Left ventricle myocardium superior (tissue), 1 donor: ENCODE measurements at regions not wholly inside any gene's neighbourhood (a gene's known extent, or its start where the extent isn't known, plus 50 kb on each side); places are given as distances from the start of the nearest gene placed in this dataset.

Source experiments
- ATAC-seq: fragments of 200-7000 bp; cut with Tn5 transposase; one replicate; pipeline ENCODE4 v1.9.1; 2020; ENCODE audit warnings: mild to moderate bottlenecking, moderate library complexity
- DNase-seq: peaks from one replicate; pipeline ENCODE4 v3.0.0-alpha.2; 2020
- intact Hi-C: fragments of 100-400 bp; cut with micrococcal nuclease; formaldehyde crosslinking; loops from one replicate; pipeline ENCODE4 v1.11.0; 2022
- donor health status: DM: no; HTN: yes; CAD: no; lungs with severe emphysema.

DNA sequence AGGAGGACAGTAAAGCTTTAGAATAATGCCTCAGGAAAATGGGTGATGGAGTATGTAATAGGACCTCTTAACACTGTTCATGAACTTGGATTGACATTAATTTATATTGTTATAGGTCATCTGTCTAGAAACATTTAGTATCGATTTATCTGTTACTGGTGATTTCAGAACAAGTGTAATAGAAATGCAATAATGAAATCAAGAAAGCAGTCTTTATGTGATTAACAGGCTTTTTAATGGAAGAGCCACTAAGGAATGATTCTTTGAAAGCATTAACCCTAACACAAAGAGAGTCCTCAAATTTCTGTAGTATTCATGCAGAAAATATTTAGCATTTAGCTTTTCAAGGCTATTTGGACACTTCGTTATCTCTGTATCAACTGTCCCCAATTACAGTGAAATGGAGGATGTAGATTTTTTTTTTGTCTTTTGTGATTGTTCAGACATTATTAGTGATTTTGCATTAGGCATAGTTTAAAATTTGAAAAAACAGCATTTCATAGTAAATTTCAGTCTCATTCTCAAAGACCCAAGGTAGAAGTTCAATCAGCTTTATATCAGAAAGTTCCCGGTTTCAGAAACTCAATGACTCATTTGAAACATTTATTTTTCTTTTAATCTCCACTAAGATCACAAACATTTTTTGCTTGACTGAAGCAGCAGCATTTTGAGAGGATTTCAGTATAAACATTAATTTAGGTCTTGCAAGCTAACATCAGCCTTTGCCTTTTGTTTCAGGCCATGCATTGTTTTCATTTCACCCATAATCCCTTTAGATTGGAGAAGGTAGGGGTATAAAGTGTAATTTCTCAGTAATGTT is 56.3 kb downstream of the AGTR2 start:
- ATAC-seq (no peak), DNase-seq (no peak)
- intact Hi-C loops: no loop called here

DNA sequence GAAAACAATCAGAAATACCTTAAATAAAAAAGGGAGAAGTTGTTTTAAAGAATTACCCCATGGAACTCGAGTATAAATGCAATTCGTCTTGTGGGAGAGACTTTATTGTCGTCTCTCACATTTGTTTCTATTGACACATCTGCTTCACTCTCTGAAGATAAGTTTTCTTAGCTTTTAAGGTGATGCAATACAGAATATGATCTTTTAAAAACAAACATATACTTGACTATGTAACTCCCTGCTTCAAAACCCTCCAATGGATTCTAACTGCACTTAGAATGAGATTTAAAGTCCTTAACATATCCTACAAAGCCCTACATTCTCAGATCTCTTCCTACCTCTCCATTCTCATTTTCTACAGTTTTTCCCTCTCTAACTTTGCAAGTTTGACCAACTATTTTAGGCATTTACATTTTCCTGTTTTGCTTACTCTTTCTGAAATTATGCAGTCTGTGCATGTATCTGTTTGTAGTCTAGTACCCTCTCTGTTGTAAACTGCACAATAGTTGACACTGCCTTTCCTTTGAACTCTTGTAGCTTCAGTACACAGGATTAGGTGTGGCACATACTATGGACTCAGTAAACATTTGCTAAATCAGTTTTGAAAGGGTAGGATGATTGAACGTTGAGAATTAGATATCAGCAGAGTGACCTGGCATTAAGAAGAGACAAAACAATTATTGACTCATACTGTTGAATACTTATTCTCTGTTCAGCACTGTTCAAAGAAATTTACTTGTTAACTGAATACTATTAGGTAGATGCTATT is 59.8 kb downstream of the AGTR2 start:
- DNase-seq: no peak
- no peak for ATAC-seq
- intact Hi-C loops: no loop called here

DNA sequence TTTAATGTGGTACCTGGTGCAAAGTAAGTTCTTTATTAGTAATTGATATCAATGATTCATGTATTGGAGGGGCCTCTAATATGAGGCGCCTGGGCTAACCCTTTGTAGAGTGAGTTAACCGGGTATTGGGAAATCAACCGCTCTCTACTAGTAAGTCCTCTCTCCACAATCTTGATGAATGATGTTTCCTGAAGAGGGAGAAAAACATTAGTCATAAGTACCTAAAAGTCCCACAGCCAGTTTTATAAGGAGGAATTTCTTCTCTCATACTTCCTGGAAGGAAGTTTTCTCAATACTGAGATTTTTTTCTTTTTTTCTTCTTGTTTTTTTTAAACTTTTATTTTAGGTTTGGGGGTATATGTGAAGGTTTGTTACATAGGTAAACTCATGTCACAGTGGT is 62.3 kb downstream of the AGTR2 start:
- intact Hi-C loops: no loop called here
- no peak for ATAC-seq
- DNase-seq: no peak

GRCh38 chrX:116236666-116237065 is 66.1 kb downstream of the AGTR2 start:
- ATAC-seq (no peak), DNase-seq (no peak)
- intact Hi-C loops: no loop called here

DNA sequence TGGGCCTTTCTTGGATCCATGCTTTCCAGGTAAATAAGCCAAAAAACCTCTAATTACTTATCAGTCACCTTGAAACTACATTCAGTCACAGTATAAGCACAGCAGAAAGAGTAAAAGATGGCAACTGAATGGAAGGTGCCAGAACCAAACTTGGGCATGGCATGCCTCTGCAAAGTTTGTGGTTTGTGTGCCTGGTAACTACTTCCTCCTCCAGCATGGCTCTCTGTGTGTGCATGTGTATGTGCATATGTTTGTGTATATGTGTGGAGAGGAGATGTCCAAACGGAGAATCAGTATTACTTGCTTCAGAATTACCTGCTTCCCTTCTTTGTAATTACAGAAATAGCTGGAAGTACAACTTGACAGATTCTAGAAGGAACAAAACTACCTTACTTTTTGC is 67.5 kb downstream of the AGTR2 start:
- DNase-seq: no peak
- no peak for ATAC-seq
- intact Hi-C loops: no loop called here

DNA sequence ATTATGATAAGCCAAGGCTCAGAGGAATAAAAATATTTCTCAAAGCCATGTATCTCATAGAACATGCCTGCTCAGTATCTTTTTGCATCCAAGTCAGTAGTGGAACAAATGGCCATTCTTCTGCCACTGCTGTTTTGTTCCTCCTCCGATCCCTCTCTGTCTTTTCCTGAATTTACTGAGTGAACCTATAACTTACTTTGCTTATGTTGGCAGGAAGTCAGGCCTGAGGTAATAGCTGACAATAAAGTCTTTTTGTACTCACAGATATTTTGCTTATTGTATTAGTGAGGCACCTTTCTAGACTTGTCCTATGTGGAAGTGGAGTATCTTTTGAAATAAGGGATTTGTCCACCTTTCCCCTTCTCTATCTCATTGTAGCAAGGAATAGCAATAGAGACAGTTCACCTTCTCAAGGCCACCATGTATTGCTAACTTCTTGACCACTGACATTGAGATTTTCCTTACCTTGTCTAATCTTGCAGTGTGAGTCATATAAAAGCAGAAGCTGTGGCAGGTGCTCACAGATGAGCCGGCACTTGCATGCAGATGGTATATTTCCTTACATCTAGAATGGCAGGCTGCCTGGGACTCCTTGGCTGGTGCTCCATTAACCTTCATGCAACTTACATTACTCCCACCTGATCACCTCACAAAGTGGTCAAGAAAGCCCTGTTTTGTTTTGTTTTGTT is 68.2 kb downstream of the AGTR2 start:
- ATAC-seq (no peak), DNase-seq (no peak)
- intact Hi-C loops: no loop called here

DNA sequence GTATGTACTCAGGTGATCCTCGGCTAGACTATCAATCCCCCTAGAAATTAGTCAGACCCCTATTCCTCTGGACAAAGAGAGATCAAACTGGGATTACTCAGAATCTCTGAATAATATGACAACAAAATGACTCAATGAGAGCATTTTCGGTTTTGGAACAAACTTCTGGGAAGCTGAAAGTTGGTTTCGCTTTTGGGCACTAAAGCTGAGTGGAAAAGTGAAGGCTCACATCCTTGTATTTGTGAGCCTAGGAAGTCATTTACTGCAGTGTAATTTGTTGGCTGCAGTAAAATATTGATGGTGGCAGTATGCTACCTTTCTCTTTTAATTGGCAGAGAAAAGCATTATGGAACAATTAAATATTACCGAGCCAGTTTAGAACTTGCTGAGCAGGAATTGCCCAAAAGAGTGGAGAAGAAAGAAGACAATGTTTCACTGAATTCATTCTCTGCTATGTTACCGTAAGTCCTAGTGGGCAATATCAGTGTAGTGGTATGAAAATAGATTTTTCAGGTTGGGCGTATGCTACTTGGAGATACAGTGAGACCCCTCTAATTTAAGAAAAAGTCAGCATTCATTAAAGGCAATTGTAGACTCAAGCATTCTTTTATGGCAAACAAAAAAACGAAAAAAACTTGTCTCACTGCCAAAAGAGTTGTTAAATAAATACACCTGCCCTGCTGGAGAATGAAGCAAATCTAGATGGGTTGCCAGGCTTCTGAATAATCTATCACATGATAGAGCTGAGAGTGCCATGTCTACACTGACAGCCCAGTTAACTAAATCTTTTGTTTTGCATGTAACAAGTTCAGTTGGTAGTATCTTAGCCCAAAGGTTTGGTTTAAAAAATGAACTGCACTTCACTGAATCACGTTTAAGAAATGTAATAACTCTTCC is 69.6 kb downstream of the AGTR2 start:
- intact Hi-C loops: no loop called here
- no peak for DNase-seq

DNA sequence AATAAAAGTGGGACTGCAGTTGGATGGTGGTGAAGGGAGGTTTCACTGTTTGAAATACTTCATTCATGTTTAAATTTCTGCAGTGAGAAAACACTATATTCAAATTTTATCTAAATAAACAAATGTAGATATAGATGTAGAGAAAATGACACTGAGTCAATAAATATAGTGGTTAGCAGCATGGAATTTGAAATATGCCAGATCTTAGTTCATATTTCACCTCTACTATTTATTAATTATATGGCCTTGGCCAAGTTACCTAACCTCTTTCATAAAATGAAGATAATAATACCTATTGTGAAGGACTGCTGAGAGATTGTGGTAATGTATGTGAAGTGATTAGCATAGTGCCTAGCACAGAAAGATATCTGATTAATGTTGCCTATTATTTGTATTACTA is 70.5 kb downstream of the AGTR2 start:
- intact Hi-C loops: no loop called here
- ATAC-seq (no peak), DNase-seq (no peak)

More for the DNA sequence above, 69.6 kb downstream of the AGTR2 start:
- ATAC-seq: no peak

- DNase-seq (no peak), ATAC-seq (no peak)
- intact Hi-C loops: no loop called here
Observed at GRCh38 chrX:116243039-116243438, 72.5 kb downstream of the AGTR2 start.

DNA sequence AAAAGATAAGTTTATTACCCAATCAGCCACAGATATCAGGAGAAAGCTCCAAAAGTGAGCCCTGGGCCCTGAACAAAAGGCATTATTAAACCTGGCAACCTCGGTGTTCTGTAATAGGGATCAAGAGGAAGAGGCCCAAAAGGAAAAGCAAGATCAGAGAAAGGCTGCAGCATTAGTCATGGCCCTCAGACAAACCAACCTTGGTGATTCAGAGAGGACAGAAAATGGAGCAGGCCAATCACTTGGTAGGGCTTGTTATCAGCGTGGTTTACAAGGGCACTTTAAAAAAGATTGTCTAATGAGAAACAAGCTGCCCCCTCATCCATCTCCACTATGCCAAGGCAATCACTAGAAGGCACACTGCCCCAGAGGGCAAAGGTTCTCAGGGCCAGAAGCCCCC is 75.7 kb downstream of the AGTR2 start:
- ATAC-seq (no peak), DNase-seq (no peak)
- intact Hi-C loops: no loop called here

DNA sequence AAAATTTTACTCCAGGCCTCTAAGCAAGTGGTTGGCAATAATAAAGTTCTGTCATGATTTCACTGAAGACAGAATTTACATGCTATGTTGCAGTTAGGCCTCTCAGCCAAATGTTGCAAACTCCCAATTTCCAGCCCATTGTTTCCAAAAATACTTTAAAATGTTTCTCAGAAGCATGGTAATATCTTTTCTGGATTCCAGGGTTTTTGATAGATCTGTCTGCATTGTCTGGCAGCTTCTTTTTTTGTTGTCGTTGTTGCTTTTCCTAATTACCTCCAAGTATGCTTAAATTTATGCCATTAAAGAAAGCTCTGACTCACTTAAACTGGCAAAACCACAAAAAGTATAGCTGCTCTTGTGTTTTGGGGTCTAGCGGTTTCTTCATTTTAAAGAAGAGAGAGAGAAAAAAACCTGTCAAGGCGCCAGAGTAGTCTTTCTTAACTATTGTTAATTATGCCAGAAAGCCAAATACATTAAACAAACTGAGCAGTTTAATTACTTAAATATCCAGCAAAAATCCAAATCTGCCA is 97.0 kb downstream of the AGTR2 start:
- DNase-seq: no peak
- intact Hi-C loops: no loop called here
- no peak for ATAC-seq

- ATAC-seq: no peak
- intact Hi-C loops: no loop called here
- DNase-seq: no peak
Observed at GRCh38 chrX:116272322-116272721, 101.8 kb downstream of the AGTR2 start.

DNA sequence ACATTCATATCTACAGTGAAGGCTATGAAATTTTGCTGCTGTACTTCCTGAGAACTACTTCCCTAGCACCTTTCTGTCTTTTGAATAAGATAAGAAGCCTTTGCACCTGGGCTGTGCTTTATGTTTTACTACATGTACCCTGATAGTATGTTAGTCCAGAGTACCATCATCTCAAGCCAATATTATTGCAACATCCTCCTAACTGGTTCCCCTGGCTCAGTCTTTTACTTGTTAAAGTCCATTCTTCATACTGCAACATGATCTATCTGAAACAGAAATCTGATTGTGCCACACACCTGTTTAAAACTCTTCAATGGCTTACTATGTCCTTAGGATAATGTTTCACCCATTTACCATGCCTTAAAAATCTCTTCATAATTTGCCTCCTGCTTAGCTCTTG is 102.3 kb downstream of the AGTR2 start:
- ATAC-seq: no peak
- intact Hi-C loops: no loop called here

GRCh38 chrX:116276261-116276660 is 105.7 kb downstream of the AGTR2 start:
- ATAC-seq: no peak
- DNase-seq: no peak

More for the DNA sequence above, 102.3 kb downstream of the AGTR2 start:
- DNase-seq: no peak

GRCh38 chrX:116277351-116278225 is 107.0 kb downstream of the AGTR2 start:
- ATAC-seq (peak; percentile 25), DNase-seq (no peak)
- intact Hi-C loops: no loop called here

More at GRCh38 chrX:116276261-116276660, 105.7 kb downstream of the AGTR2 start:
- intact Hi-C loops: no loop called here

DNA sequence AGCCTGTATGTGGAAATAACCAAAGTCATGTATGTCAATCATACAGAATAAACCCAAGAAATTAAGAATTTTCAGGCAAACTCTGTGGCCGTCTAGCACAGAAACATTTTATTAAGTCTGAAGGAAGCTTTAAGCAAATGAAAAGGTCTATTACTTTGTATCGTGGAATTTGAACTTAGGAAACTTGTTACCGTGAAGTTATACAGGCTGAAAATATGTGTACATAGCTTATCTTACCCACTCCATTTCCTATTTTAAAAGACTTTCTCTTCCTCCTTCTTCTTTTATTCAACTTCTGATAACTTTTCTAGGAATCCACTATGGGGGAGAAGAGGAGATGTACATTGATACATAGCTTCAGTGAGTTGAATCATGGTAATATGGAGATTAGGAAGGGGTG is 108.3 kb downstream of the AGTR2 start:
- ATAC-seq (no peak), DNase-seq (no peak)
- intact Hi-C loops: no loop called here

DNA sequence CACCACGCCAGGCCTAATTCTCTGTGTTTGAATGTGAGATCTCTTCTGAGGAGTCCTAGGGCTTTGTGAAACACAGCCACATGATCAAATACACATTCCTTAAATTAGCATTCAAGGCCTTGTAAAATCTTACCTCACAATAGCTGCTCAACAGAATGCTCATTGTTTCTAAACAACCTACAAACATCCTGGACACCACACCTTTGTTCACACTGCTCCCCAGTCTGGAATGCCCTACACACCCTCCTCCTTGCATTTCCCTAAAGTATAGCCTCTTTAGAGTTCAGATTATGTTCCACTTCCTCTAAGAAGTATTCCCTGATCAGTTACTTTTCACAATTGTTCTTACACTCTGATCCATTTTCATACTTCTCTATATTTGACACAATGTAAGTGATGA is 110.6 kb downstream of the AGTR2 start:
- ATAC-seq: no peak
- no peak for DNase-seq
- intact Hi-C loops: no loop called here

DNA sequence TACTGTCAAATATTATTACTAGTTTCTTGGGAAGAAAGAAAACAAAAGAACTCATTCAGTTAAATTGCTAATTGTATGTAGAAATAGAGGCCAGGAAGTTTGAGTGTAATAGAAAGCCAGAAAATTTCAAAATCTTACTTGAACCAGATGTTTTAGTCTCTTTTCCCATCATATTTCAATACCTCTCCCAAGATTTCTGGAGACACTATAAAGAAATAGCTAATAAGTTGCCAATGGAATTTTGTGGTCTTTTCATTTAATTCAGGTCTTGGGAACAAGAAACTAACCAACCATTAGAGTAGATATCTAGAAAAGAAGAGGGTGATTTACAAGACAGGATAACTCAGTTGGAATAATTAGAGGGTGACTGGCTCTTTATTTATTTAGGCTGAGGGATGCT is 112.2 kb downstream of the AGTR2 start:
- ATAC-seq: no peak
- intact Hi-C loops: no loop called here
- DNase-seq: no peak
